ENCODE measurements at regions not wholly inside any gene's neighbourhood (a gene's known extent, or its start where the extent isn't known, plus 50 kb on each side); places are given as distances from the start of the nearest gene placed in this dataset.

- H3K4me1 ChIP-seq (replicated peaks): no peaks in the 10 kb centered on the region
- no peaks in the 10 kb centered on the region for H3K36me3 ChIP-seq
- no peak for TF ChIP-seq CTCF (IDR thresholded peaks at IDR 0.05)
- TF ChIP-seq POLR2AphosphoS5 (IDR thresholded peaks at IDR 0.05): no peak
- no peak for TF ChIP-seq POLR2A (IDR thresholded peaks at IDR 0.05)
- no peak for DNase-seq (ENCODE audit: low spot score)
- WGBS: 76% methylated on average over 4 of the region's 4 CpGs
- intact Hi-C loops (cut with DNase I): no loop called here
- H3K27ac ChIP-seq: no peak overlapping the region
- no peaks in the 10 kb centered on the region for H3K27me3 ChIP-seq (replicated peaks; ENCODE audit: insufficient read depth)
- no peak overlapping the region for H3K4me3 ChIP-seq
- H3K9me3 ChIP-seq: no peaks in the 10 kb centered on the region
Measured at GRCh38 chr19:30883071-30883470, 466.2 kb downstream of the TSHZ3 start.

GRCh38 chr19:30882411-30883005 lies 466.7 kb downstream of the TSHZ3 start:
- TF ChIP-seq CTCF (IDR thresholded peaks at IDR 0.05): no peak
- TF ChIP-seq POLR2AphosphoS5 (IDR thresholded peaks at IDR 0.05): no peak
- no peak for TF ChIP-seq POLR2A (IDR thresholded peaks at IDR 0.05)
- H3K9me3 ChIP-seq: no peaks in the 10 kb centered on the region
- no peaks in the 10 kb centered on the region for H3K4me1 ChIP-seq (replicated peaks)
- H3K36me3 ChIP-seq: no peaks in the 10 kb centered on the region
- H3K4me3 ChIP-seq: no peak overlapping the region
- H3K27me3 ChIP-seq (replicated peaks; ENCODE audit: insufficient read depth): no peaks in the 10 kb centered on the region
- WGBS: 72% methylated on average over 7 of the region's 7 CpGs
- no peak overlapping the region for H3K27ac ChIP-seq
- no peak for DNase-seq (ENCODE audit: low spot score)
- intact Hi-C loops (cut with DNase I): no loop called here

GRCh38 chr19:30881930-30882329 lies 467.3 kb downstream of the TSHZ3 start:
- H3K36me3 ChIP-seq: no peaks in the 10 kb centered on the region
- H3K27ac ChIP-seq: no peak overlapping the region
- WGBS: 61% methylated on average over 2 of the region's 2 CpGs
- TF ChIP-seq CTCF (IDR thresholded peaks at IDR 0.05) (no peak), POLR2A (IDR thresholded peaks at IDR 0.05) (no peak), POLR2AphosphoS5 (IDR thresholded peaks at IDR 0.05) (no peak)
- no peaks in the 10 kb centered on the region for H3K9me3 ChIP-seq
- H3K4me1 ChIP-seq (replicated peaks): no peaks in the 10 kb centered on the region
- H3K4me3 ChIP-seq: no peak overlapping the region
- DNase-seq (ENCODE audit: low spot score): no peak
- intact Hi-C loops (cut with DNase I): no loop called here
- no peaks in the 10 kb centered on the region for H3K27me3 ChIP-seq (replicated peaks; ENCODE audit: insufficient read depth)

- H3K36me3 ChIP-seq: no peaks in the 10 kb centered on the region
- H3K9me3 ChIP-seq: no peaks in the 10 kb centered on the region
- no peak overlapping the region for H3K27ac ChIP-seq
- TF ChIP-seq POLR2AphosphoS5 (IDR thresholded peaks at IDR 0.05) (no peak), CTCF (IDR thresholded peaks at IDR 0.05) (no peak), POLR2A (IDR thresholded peaks at IDR 0.05) (no peak)
- no peaks in the 10 kb centered on the region for H3K27me3 ChIP-seq (replicated peaks; ENCODE audit: insufficient read depth)
- H3K4me1 ChIP-seq (replicated peaks): no peaks in the 10 kb centered on the region
- intact Hi-C loops (cut with DNase I): no loop called here
- H3K4me3 ChIP-seq: no peak overlapping the region
- WGBS: 71% methylated on average over 7 of the region's 7 CpGs
- no peak for DNase-seq (ENCODE audit: low spot score)
Measured at GRCh38 chr19:30881281-30881680, 468.0 kb downstream of the TSHZ3 start.

- H3K27me3 ChIP-seq (replicated peaks; ENCODE audit: insufficient read depth): no peaks in the 10 kb centered on the region
- H3K4me1 ChIP-seq (replicated peaks): no peaks in the 10 kb centered on the region
- no peak for DNase-seq (ENCODE audit: low spot score)
- WGBS: 78% methylated on average over 4 of the region's 4 CpGs
- no peaks in the 10 kb centered on the region for H3K9me3 ChIP-seq
- TF ChIP-seq POLR2A (IDR thresholded peaks at IDR 0.05) (no peak), POLR2AphosphoS5 (IDR thresholded peaks at IDR 0.05) (no peak), CTCF (IDR thresholded peaks at IDR 0.05) (no peak)
- no peak overlapping the region for H3K4me3 ChIP-seq
- H3K36me3 ChIP-seq: no peaks in the 10 kb centered on the region
- H3K27ac ChIP-seq: no peak overlapping the region
- intact Hi-C loops (cut with DNase I): no loop called here
Measured at GRCh38 chr19:30880551-30880950, 468.7 kb downstream of the TSHZ3 start.

Data from prostate gland (tissue), 2 donors.